Endodermal cell (in vitro differentiated cells): ENCODE measurements at regions not wholly inside any gene's neighbourhood (a gene's known extent, or its start where the extent isn't known, plus 50 kb on each side); places are given as distances from the start of the nearest gene placed in this dataset.
A peak's percentile ranks its signal among the peaks of the same experiment; 100 is the strongest.
"Not testable (repeated sequence)": the region's sequence is repeated elsewhere in the genome, so short reads cannot be mapped to it uniquely, and the experiment has no call there.

Experiments
- DNase-seq: peaks from one replicate; pipeline ENCODE4 v3.0.0-alpha.2; 2017
- H3K27ac ChIP-seq: 2 replicates; pipeline ENCODE4 v1.5.1; 2013; ENCODE audit warnings: mild to moderate bottlenecking, low read depth, low read length, moderate library complexity
- H3K27me3 ChIP-seq: 2 replicates; pipeline ENCODE4 v1.6.1; 2013; ENCODE audit warnings: mild to moderate bottlenecking, low read length, moderate library complexity; ENCODE audit not compliant: insufficient read depth, control insufficient read depth, poor library complexity, severe bottlenecking
- H3K36me3 ChIP-seq: 2 replicates; pipeline ENCODE4 v1.7.0; 2013; ENCODE audit warnings: mild to moderate bottlenecking, low read length, moderate library complexity; ENCODE audit not compliant: control insufficient read depth, insufficient read depth
- H3K4me1 ChIP-seq: one replicate; pipeline ENCODE4 v1.7.0; 2013; ENCODE audit warnings: low read length; ENCODE audit not compliant: control insufficient read depth, insufficient read depth
- H3K4me3 ChIP-seq: 2 replicates; pipeline ENCODE4 v1.5.1; 2013; ENCODE audit warnings: mild to moderate bottlenecking, low read length, moderate library complexity
- H3K9ac ChIP-seq: 2 replicates; pipeline ENCODE4 v1.6.1; 2013; ENCODE audit warnings: mild to moderate bottlenecking, low read length, moderate library complexity; ENCODE audit not compliant: poor library complexity, severe bottlenecking; ENCODE audit errors: extremely low read depth
- H3K9me3 ChIP-seq: 2 replicates; pipeline ENCODE4 v1.6.1; 2013; ENCODE audit warnings: mild to moderate bottlenecking, low read length, moderate library complexity; ENCODE audit not compliant: control insufficient read depth
- H3K27ac Mint-ChIP-seq: 2 replicates; pipeline ENCODE4 v1.8.0; 2020; ENCODE audit warnings: mixed read lengths
- H3K27me3 Mint-ChIP-seq: 2 replicates; pipeline ENCODE4 v1.8.0; 2021; ENCODE audit warnings: mild to moderate bottlenecking, mixed read lengths; ENCODE audit not compliant: insufficient read depth
- H3K36me3 Mint-ChIP-seq: 2 replicates; pipeline ENCODE4 v1.8.0; 2020; ENCODE audit warnings: low read depth, mixed read lengths
- H3K4me1 Mint-ChIP-seq: 2 replicates; pipeline ENCODE4 v1.8.0; 2020; ENCODE audit warnings: mixed read lengths
- H3K4me3 Mint-ChIP-seq: 2 replicates; pipeline ENCODE4 v1.8.0; 2020; ENCODE audit warnings: mild to moderate bottlenecking, moderate library complexity, mixed read lengths
- H3K9me3 Mint-ChIP-seq: 2 replicates; pipeline ENCODE4 v1.8.0; 2020; ENCODE audit warnings: mild to moderate bottlenecking, mixed read lengths
- whole genome bisulfite sequencing, 2 experiments: methylation state at CpG; one replicate each; pipeline versions ENCODE4 v1.1.5 to v1.1.7; 2013; ENCODE audit warnings: missing lambda C conversion rate in 2 of 2, mixed read lengths in 1 of 2; ENCODE audit not compliant: insufficient coverage in 1 of 2, insufficient read length in 1 of 2; 5-methylcytosine and 5-hydroxymethylcytosine counted together
- TF ChIP-seq, protein P1 (sequence below): fragments of 200-600 bp; sonication (generic); conservative IDR thresholded peaks from 2 replicates; pipeline ENCODE4 v1.5.0; 2021; ENCODE audit warnings: antibody characterized with exemption, mild to moderate bottlenecking

DNA sequence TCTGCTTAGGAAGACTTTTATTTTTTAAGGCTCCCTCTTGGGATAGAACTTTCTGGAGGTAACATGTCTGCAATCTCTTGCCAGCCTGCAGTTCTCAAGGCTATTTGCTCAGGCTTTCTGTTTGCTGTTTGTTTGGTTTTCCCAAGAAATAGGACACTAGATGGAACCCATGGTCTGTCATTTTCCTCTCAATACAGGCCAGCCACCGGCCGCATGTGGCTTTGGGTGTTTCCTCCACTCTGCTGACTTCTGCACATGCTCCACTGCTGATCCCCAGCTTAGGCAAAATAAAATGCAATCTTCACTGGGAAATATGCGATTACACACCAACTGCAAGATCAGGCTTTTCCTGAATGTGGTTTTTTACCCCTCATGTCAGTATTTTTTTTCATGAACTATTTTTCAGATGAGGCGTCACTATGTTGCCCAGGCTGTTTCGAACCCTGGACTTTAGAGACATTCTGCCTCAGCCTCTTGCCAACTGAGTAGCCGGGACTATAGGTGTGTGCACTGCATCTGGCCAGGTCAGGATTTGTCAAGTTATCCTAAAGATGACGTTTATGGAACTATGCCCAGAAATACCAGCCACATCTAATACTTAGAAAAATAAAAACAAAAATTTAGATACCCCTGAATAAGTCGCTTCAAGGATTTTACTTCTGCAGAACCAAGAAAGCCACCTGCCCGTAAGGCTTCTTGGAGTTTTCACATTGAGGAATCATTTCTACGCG lies 94.3 kb upstream of the PABPC3 start:
- no peak for DNase-seq
- H3K9me3 Mint-ChIP-seq = no peaks in the 10 kb centered on the region
- peak overlapping the region; percentile 28 for H3K27ac Mint-ChIP-seq
- TF ChIP-seq, protein P1, sequence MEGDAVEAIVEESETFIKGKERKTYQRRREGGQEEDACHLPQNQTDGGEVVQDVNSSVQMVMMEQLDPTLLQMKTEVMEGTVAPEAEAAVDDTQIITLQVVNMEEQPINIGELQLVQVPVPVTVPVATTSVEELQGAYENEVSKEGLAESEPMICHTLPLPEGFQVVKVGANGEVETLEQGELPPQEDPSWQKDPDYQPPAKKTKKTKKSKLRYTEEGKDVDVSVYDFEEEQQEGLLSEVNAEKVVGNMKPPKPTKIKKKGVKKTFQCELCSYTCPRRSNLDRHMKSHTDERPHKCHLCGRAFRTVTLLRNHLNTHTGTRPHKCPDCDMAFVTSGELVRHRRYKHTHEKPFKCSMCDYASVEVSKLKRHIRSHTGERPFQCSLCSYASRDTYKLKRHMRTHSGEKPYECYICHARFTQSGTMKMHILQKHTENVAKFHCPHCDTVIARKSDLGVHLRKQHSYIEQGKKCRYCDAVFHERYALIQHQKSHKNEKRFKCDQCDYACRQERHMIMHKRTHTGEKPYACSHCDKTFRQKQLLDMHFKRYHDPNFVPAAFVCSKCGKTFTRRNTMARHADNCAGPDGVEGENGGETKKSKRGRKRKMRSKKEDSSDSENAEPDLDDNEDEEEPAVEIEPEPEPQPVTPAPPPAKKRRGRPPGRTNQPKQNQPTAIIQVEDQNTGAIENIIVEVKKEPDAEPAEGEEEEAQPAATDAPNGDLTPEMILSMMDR = no peak
- Histone ChIP-seq H3K9me3 (no peaks in the 10 kb centered on the region), H3K27ac (no peak overlapping the region), H3K36me3 (no peaks in the 10 kb centered on the region), H3K27me3 (no peaks in the 10 kb centered on the region), H3K4me3 (no peak overlapping the region), H3K4me1 (no peaks in the 10 kb centered on the region), H3K9ac (no peak overlapping the region)
- no peaks in the 10 kb centered on the region for H3K36me3 Mint-ChIP-seq
- peaks cover 2% of the 10 kb centered on the region for H3K27me3 Mint-ChIP-seq
- H3K4me3 Mint-ChIP-seq = no peak overlapping the region
- peaks cover 5% of the 10 kb centered on the region for H3K4me1 Mint-ChIP-seq
- 92 to 93% methylated on average over 5 to 11 of the region's 11 CpGs for WGBS, 2 experiments

GRCh38 chr13:25002311-25002710 lies 93.6 kb upstream of the PABPC3 start:
- H3K27ac ChIP-seq, H3K4me1 Mint-ChIP-seq, H3K27me3 ChIP-seq, H3K4me1 ChIP-seq, H3K4me3 Mint-ChIP-seq, H3K27me3 Mint-ChIP-seq, H3K4me3 ChIP-seq, H3K36me3 Mint-ChIP-seq, DNase-seq, H3K36me3 ChIP-seq, H3K9me3 ChIP-seq, H3K9ac ChIP-seq, H3K9me3 Mint-ChIP-seq: not testable (repeated sequence)
- H3K27ac Mint-ChIP-seq = peak overlapping the region; percentile 28
- 71 to 83% methylated on average over 5 to 14 of the region's 14 CpGs for WGBS, 2 experiments

DNA sequence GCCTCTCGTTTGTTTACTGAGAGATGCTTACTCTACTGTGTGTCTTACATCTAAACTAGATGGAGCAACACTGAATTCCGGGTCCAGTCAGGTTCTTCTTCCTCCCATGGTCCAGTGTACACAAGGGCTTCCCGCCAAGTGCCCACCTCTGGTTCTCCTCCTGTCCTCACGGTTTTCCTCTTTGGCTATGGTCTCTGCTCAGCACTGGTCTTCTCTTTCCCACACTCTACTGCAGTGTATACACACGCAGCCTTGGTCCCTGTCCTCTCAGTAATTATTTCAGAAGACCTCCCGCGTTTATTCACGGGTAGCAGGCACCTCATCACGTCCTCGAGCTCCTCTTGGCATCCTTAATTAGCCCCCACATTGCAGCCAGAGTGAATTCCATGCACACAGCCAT lies 91.4 kb upstream of the PABPC3 start:
- not testable (repeated sequence) for H3K9ac ChIP-seq, H3K4me3 ChIP-seq, H3K36me3 Mint-ChIP-seq, H3K4me3 Mint-ChIP-seq, DNase-seq, H3K27ac ChIP-seq, H3K27ac Mint-ChIP-seq, H3K9me3 Mint-ChIP-seq, H3K27me3 ChIP-seq, H3K4me1 Mint-ChIP-seq, H3K36me3 ChIP-seq, H3K9me3 ChIP-seq, H3K4me1 ChIP-seq
- 93% methylated on average over 2 of the region's 10 CpGs; no CpG with 5 or more reads in 1 of the 2 experiments for WGBS, 2 experiments
- peaks cover 17% of the 10 kb centered on the region for H3K27me3 Mint-ChIP-seq

- not testable (repeated sequence) for DNase-seq
Observed at GRCh38 chr13:25005050-25005497, 90.9 kb upstream of the PABPC3 start.

DNA sequence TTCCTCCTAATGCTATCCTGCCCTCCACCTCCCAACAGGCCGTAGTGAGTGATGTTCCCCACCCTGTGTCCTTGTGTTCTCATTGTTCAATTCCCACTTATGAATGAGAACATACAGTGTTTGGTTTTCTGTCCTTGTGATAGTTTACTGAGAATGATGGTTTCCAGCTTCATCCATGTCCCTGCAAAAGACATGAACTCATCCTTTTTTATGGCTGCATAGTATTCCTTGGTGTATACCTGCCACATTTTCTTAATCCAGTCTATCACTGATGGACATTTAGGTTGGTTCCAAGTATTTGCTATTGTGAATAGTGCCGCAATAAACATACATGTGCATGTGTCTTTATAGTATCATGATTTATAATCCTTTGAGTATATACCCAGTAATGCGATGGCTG lies 88.5 kb upstream of the PABPC3 start:
- H3K4me3 Mint-ChIP-seq, H3K4me1 ChIP-seq, H3K9ac ChIP-seq, H3K27me3 ChIP-seq, H3K27ac ChIP-seq, H3K4me3 ChIP-seq, H3K27ac Mint-ChIP-seq, H3K4me1 Mint-ChIP-seq, H3K9me3 ChIP-seq, H3K36me3 ChIP-seq, H3K9me3 Mint-ChIP-seq, DNase-seq, H3K36me3 Mint-ChIP-seq: not testable (repeated sequence)
- H3K27me3 Mint-ChIP-seq = peaks cover 21% of the 10 kb centered on the region
- WGBS, 2 experiments = 93% methylated on average over 2 of the region's 3 CpGs; no CpG with 5 or more reads in 1 of the 2 experiments

More at GRCh38 chr13:25005050-25005497, 90.9 kb upstream of the PABPC3 start:
- not testable (repeated sequence) for H3K4me3 Mint-ChIP-seq, H3K36me3 Mint-ChIP-seq, H3K4me1 Mint-ChIP-seq, H3K27me3 ChIP-seq, H3K9me3 ChIP-seq, H3K36me3 ChIP-seq, H3K4me3 ChIP-seq, H3K27ac Mint-ChIP-seq, H3K9ac ChIP-seq, H3K9me3 Mint-ChIP-seq, H3K27ac ChIP-seq, H3K4me1 ChIP-seq
- WGBS, 2 experiments = 5% methylated on average over 4 of the region's 5 CpGs; no CpG with 5 or more reads in 1 of the 2 experiments
- peaks cover 19% of the 10 kb centered on the region for H3K27me3 Mint-ChIP-seq
- TF ChIP-seq, protein P1 = peak; percentile 73
